ENCODE measurements at regions not wholly inside any gene's neighbourhood (a gene's known extent, or its start where the extent isn't known, plus 50 kb on each side); places are given as distances from the start of the nearest gene placed in this dataset.
A peak's percentile ranks its signal among the peaks of the same experiment; 100 is the strongest.
"Not testable (repeated sequence)": the region's sequence is repeated elsewhere in the genome, so short reads cannot be mapped to it uniquely, and the experiment has no call there.

DNA sequence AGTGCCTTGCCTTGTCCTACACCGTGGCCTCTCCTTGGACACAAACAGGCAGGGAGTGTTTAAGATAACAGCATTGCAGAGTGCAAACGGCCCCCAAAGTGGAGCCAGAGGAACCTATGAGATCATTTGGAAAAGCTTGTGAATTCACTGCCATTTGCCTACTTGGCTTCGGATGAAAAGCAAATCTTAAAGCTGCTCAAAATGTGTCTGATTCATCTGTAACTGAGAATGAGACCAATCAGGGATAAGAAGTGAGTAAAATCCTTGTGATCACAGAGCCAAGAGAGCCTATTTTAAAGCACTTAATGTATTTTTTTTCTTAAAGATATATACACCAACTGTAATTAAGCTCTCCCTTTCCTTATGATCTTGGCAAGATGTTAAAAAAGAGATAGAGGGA lies 65.7 kb upstream of the BACH2 start:
- no peak for DNase-seq
- no peak overlapping the region for H3K4me3 Mint-ChIP-seq
- H3K9me3 ChIP-seq = no peaks in the 10 kb centered on the region
- POLR2A ChIA-PET = no interaction called here
- no peak overlapping the region for H3K27ac ChIP-seq (ENCODE audit: low read length)
- CTCF ChIA-PET = no interaction called here
- no peaks in the 10 kb centered on the region for H3K4me1 Mint-ChIP-seq
- no peaks in the 10 kb centered on the region for H3K27me3 Mint-ChIP-seq
- no peaks in the 10 kb centered on the region for H3K36me3 Mint-ChIP-seq
- no peak overlapping the region for H3K4me3 ChIP-seq (ENCODE audit: control insufficient read depth in 1 of 2, extremely low read depth in 1 of 2, low read length in 1 of 2)
- H3K27ac Mint-ChIP-seq = no peak overlapping the region
- WGBS (ENCODE audit: insufficient coverage) = 84% methylated on average over 2 of the region's 3 CpGs
- no peak for ATAC-seq (replicated peaks in 1 of 4)
- no peaks in the 10 kb centered on the region for H3K27me3 ChIP-seq (replicated peaks in 1 of 2; ENCODE audit: control insufficient read depth in 2 of 2, extremely low read depth in 1 of 2, insufficient read depth in 2 of 2, low read length in 1 of 2)
- H3K36me3 ChIP-seq (ENCODE audit: control insufficient read depth in 2 of 2, extremely low read depth in 1 of 2, insufficient read depth in 1 of 2, low read length in 1 of 2) = no peaks in the 10 kb centered on the region
- H3K9me3 Mint-ChIP-seq = no peaks in the 10 kb centered on the region
- no peaks in the 10 kb centered on the region for H3K4me1 ChIP-seq (ENCODE audit: control insufficient read depth in 1 of 2, extremely low read depth in 1 of 2, insufficient read depth in 2 of 2, low read length in 2 of 2)

DNA sequence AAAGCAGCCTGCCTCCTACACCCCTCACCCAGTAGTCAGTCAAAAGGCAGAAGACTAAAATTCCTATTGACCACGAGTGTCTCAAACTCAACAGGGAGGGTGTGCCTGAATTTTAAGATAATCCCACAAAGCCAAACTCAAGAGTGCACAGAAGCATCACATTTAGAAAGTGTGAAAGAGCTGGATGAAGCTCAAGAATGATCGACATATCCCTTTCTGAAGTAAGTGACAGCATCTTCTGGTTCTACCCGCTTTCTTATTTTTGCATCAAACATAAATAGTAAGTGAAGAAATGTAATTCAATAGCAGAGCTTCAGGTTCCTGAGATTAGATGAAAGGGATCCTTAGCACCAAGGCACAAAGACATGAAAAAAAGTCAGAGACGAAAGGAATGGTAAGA lies 64.5 kb upstream of the BACH2 start:
- no peaks in the 10 kb centered on the region for H3K36me3 ChIP-seq (ENCODE audit: control insufficient read depth in 2 of 2, extremely low read depth in 1 of 2, insufficient read depth in 1 of 2, low read length in 1 of 2)
- no peak overlapping the region for H3K27ac ChIP-seq (ENCODE audit: low read length)
- no peaks in the 10 kb centered on the region for H3K4me1 Mint-ChIP-seq
- no peak for DNase-seq
- H3K4me3 Mint-ChIP-seq = no peak overlapping the region
- ATAC-seq (replicated peaks in 1 of 4) = no peak
- no peaks in the 10 kb centered on the region for H3K36me3 Mint-ChIP-seq
- H3K27ac Mint-ChIP-seq = no peak overlapping the region
- POLR2A ChIA-PET = interaction anchor here in 1 of 2 donors (0.6 to 1.1 kb wide), 2 partner anchors 18 to 23 kb away, joined by 3 to 4 read pairs; no protein-coding TSS in a partner anchor
- 75% methylated on average over 1 of the region's 4 CpGs for WGBS (ENCODE audit: insufficient coverage)
- H3K4me3 ChIP-seq (ENCODE audit: control insufficient read depth in 1 of 2, extremely low read depth in 1 of 2, low read length in 1 of 2) = no peak overlapping the region
- no peaks in the 10 kb centered on the region for H3K9me3 Mint-ChIP-seq
- H3K4me1 ChIP-seq (ENCODE audit: control insufficient read depth in 1 of 2, extremely low read depth in 1 of 2, insufficient read depth in 2 of 2, low read length in 2 of 2) = no peaks in the 10 kb centered on the region
- CTCF ChIA-PET = no interaction called here
- no peaks in the 10 kb centered on the region for H3K27me3 Mint-ChIP-seq
- H3K9me3 ChIP-seq = no peaks in the 10 kb centered on the region
- no peaks in the 10 kb centered on the region for H3K27me3 ChIP-seq (replicated peaks in 1 of 2; ENCODE audit: control insufficient read depth in 2 of 2, extremely low read depth in 1 of 2, insufficient read depth in 2 of 2, low read length in 1 of 2)

DNA sequence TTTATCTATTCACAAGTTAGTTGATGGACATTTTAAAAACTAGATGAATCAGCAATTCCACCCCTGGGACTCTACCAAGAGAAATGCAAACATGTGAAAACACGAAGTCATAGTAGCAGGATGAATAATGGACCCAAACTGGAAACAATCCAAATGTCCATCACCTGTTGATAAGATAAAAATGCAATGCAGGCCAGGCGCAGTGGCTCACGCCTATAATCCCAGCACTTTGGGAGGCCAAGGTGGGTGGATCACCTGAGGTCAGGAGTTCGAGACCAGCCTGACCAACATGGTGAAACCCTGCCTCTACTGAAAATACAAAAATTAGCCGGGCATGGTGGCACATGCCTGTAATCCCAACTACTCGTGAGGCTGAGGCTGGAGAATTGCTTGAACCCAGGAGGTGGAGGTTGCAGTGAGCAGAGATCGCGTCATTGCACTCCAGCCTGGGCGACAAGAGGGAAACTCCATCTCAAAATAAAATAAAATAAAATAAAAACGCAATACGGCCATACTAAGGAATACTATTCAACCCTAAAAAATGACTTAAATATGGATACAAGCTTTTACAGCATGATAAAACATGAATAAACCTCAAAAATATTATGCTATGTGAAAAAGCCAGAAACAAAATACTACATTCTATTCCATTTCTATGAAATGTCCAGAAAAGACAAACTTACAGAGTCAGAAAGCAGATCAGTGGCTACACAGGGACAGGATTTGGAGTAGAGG lies 61.6 kb upstream of the BACH2 start:
- H3K4me3 ChIP-seq (ENCODE audit: control insufficient read depth in 1 of 2, extremely low read depth in 1 of 2, low read length in 1 of 2); H3K9me3 ChIP-seq; H3K27me3 ChIP-seq (replicated peaks in 1 of 2; ENCODE audit: control insufficient read depth in 2 of 2, extremely low read depth in 1 of 2, insufficient read depth in 2 of 2, low read length in 1 of 2); H3K27me3 Mint-ChIP-seq; DNase-seq; ATAC-seq (replicated peaks in 1 of 4); H3K4me1 Mint-ChIP-seq; H3K4me3 Mint-ChIP-seq; H3K36me3 ChIP-seq (ENCODE audit: control insufficient read depth in 2 of 2, extremely low read depth in 1 of 2, insufficient read depth in 1 of 2, low read length in 1 of 2); H3K36me3 Mint-ChIP-seq; H3K27ac ChIP-seq (ENCODE audit: low read length); H3K4me1 ChIP-seq (ENCODE audit: control insufficient read depth in 1 of 2, extremely low read depth in 1 of 2, insufficient read depth in 2 of 2, low read length in 2 of 2); H3K9me3 Mint-ChIP-seq; H3K27ac Mint-ChIP-seq; CTCF ChIA-PET: not testable (repeated sequence)
- POLR2A ChIA-PET = interaction anchor here in 1 of 2 donors (0.5 kb wide), 1 partner anchor 337 kb away, joined by 6 read pairs; no protein-coding TSS in a partner anchor
- WGBS (ENCODE audit: insufficient coverage) = 96% methylated on average over 4 of the region's 11 CpGs

DNA sequence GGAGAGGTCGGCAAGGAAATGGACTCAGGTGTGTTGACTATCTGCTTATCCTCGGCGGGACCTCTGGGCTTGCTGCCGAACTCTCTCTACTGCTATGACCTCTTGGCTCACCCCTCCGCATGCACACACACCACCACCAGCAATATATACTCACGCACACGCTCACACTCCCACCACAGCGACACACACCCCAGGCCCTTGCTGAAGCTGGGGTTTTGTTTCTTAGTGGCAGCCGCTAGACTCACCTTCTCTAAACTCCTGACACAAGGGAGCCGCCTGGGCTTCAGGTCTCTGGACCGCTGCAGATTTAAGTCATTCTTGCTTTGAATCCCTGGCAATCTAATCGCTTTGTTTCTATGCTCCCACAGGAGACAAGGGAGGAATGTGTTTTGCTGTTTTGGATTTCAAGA lies 59.4 kb upstream of the BACH2 start:
- H3K4me3 ChIP-seq (ENCODE audit: control insufficient read depth in 1 of 2, extremely low read depth in 1 of 2, low read length in 1 of 2) = no peak overlapping the region
- 92% methylated on average over 7 of the region's 12 CpGs for whole genome bisulfite sequencing (ENCODE audit: insufficient coverage)
- DNase-seq (no peak), ATAC-seq (replicated peaks in 1 of 4) (no peak)
- ChIA-PET POLR2A (no interaction called here), CTCF (no interaction called here)
- Mint-ChIP-seq H3K9me3 (no peaks in the 10 kb centered on the region), H3K27ac (no peak overlapping the region), H3K36me3 (no peaks in the 10 kb centered on the region), H3K27me3 (peaks cover 0 to 2% of the 10 kb centered on the region in 2 donors), H3K4me1 (peaks cover 12 to 15% (median 14%) of the 10 kb centered on the region in 3 donors), H3K4me3 (no peak overlapping the region)
- no peaks in the 10 kb centered on the region for H3K36me3 ChIP-seq (ENCODE audit: control insufficient read depth in 2 of 2, extremely low read depth in 1 of 2, insufficient read depth in 1 of 2, low read length in 1 of 2)
- H3K9me3 ChIP-seq = no peaks in the 10 kb centered on the region
- H3K4me1 ChIP-seq (ENCODE audit: control insufficient read depth in 1 of 2, extremely low read depth in 1 of 2, insufficient read depth in 2 of 2, low read length in 2 of 2) = peaks cover 2 to 3% of the 10 kb centered on the region in 2 experiments
- peaks cover 0 to 2% of the 10 kb centered on the region in 2 experiments for H3K27me3 ChIP-seq (replicated peaks in 1 of 2; ENCODE audit: control insufficient read depth in 2 of 2, extremely low read depth in 1 of 2, insufficient read depth in 2 of 2, low read length in 1 of 2)
- no peak overlapping the region for H3K27ac ChIP-seq (ENCODE audit: low read length)

DNA sequence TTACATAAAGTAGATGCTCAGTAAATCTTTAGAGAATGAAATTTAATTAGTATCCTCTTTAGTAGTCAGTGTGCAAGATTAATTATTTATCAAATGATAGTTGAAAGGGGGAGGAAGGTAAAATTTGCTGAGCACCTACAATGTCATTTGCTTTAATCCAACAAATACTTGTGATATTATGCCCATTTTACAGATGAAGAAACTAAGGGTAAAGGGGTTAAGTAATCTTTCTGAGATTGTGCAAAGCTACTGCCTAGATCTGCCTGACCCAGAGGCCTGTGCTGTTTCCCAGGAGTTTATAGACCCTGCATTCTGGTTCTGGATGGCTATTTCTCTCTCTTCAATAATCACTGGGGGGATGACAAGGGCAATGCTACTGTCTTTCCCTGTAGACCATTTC lies 58.3 kb upstream of the BACH2 start:
- Histone ChIP-seq H3K27me3 (replicated peaks in 1 of 2; ENCODE audit: control insufficient read depth in 2 of 2, extremely low read depth in 1 of 2, insufficient read depth in 2 of 2, low read length in 1 of 2) (peaks cover 0 to 2% of the 10 kb centered on the region in 2 experiments), H3K4me1 (ENCODE audit: control insufficient read depth in 1 of 2, extremely low read depth in 1 of 2, insufficient read depth in 2 of 2, low read length in 2 of 2) (peaks cover 5 to 10% of the 10 kb centered on the region in 2 experiments), H3K27ac (ENCODE audit: low read length) (no peak overlapping the region), H3K9me3 (no peaks in the 10 kb centered on the region), H3K4me3 (ENCODE audit: control insufficient read depth in 1 of 2, extremely low read depth in 1 of 2, low read length in 1 of 2) (no peak overlapping the region), H3K36me3 (ENCODE audit: control insufficient read depth in 2 of 2, extremely low read depth in 1 of 2, insufficient read depth in 1 of 2, low read length in 1 of 2) (no peaks in the 10 kb centered on the region)
- ATAC-seq (replicated peaks in 1 of 4) = no peak
- H3K36me3 Mint-ChIP-seq = no peaks in the 10 kb centered on the region
- POLR2A ChIA-PET = interaction anchor here in 1 of 2 donors (0.6 kb wide), 1 partner anchor 21 kb away, joined by 4 read pairs; no protein-coding TSS in a partner anchor
- H3K27me3 Mint-ChIP-seq = peaks cover 0 to 2% of the 10 kb centered on the region in 2 donors
- CTCF ChIA-PET = interaction anchor here (0.7 kb wide), 2 partner anchors 199 to 458 kb away, joined by 4 to 8 read pairs; no protein-coding TSS in a partner anchor
- H3K4me3 Mint-ChIP-seq = no peak overlapping the region
- H3K4me1 Mint-ChIP-seq = peaks cover 23 to 25% (median 24%) of the 10 kb centered on the region in 3 donors
- H3K9me3 Mint-ChIP-seq = no peaks in the 10 kb centered on the region
- no peak overlapping the region for H3K27ac Mint-ChIP-seq
- DNase-seq = no peak

DNA sequence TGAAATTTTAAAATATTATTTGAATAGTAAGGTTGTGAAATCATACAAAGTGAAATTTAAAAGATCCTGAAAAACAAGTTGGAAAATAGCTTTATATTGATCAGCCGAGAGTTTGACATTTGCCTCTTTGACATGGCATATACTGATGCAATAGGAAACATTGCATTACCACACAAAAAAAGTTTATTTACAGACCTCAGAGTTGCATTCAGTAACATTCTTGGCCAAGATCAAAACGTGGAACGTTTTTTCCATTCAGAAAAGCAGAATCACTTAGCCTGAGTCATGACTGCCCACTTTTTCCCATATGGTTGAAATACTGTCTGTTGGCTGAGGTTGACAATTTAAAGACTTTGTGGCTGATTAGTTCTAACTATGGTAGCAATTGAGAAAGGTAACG lies 55.1 kb upstream of the BACH2 start:
- Histone ChIP-seq H3K36me3 (ENCODE audit: control insufficient read depth in 2 of 2, extremely low read depth in 1 of 2, insufficient read depth in 1 of 2, low read length in 1 of 2) (no peaks in the 10 kb centered on the region), H3K27me3 (replicated peaks in 1 of 2; ENCODE audit: control insufficient read depth in 2 of 2, extremely low read depth in 1 of 2, insufficient read depth in 2 of 2, low read length in 1 of 2) (peaks cover 0 to 2% of the 10 kb centered on the region in 2 experiments), H3K27ac (ENCODE audit: low read length) (no peak overlapping the region), H3K4me3 (ENCODE audit: control insufficient read depth in 1 of 2, extremely low read depth in 1 of 2, low read length in 1 of 2) (no peak overlapping the region), H3K4me1 (ENCODE audit: control insufficient read depth in 1 of 2, extremely low read depth in 1 of 2, insufficient read depth in 2 of 2, low read length in 2 of 2) (peaks cover 5 to 10% of the 10 kb centered on the region in 2 experiments), H3K9me3 (no peaks in the 10 kb centered on the region)
- peaks cover 0 to 5% of the 10 kb centered on the region in 2 donors for H3K27me3 Mint-ChIP-seq
- WGBS (ENCODE audit: insufficient coverage) = no CpG with 5 or more reads among the region's 4 CpGs
- H3K27ac Mint-ChIP-seq = peak overlapping the region in 1 of 2 donors; percentile 40
- ATAC-seq (replicated peaks in 1 of 4) (no peak), DNase-seq (no peak)
- no peak overlapping the region for H3K4me3 Mint-ChIP-seq
- no peaks in the 10 kb centered on the region for H3K36me3 Mint-ChIP-seq
- H3K4me1 Mint-ChIP-seq = peaks cover 23 to 29% (median 26%) of the 10 kb centered on the region in 3 donors
- peaks cover 0 to 3% (median 0%) of the 10 kb centered on the region in 3 donors for H3K9me3 Mint-ChIP-seq
- ChIA-PET POLR2A (interaction anchor here in 1 of 2 donors (0.7 kb wide), 1 partner anchor 20 kb away, joined by 3 read pairs; no protein-coding TSS in a partner anchor), CTCF (interaction anchor here in 1 of 2 donors (0.6 to 1.1 kb wide), 2 partner anchors 19 to 996 kb away, joined by 4 to 6 read pairs; no protein-coding TSS in a partner anchor)

All from T-cell (primary cell).